Left renal cortex interstitium (tissue), 4 donors: ENCODE measurements at regions not wholly inside any gene's neighbourhood (a gene's known extent, or its start where the extent isn't known, plus 50 kb on each side); places are given as distances from the start of the nearest gene placed in this dataset.
"Not testable (repeated sequence)": the region's sequence is repeated elsewhere in the genome, so short reads cannot be mapped to it uniquely, and the experiment has no call there.

ENCODE experiments used
- DNase-seq, 4 donors: peaks; one replicate each; pipeline ENCODE4 v3.0.0-alpha.2; 2013; ENCODE audit warnings: low read depth in 4 of 4, low spot score in 2 of 4, missing footprints in 1 of 4

DNA sequence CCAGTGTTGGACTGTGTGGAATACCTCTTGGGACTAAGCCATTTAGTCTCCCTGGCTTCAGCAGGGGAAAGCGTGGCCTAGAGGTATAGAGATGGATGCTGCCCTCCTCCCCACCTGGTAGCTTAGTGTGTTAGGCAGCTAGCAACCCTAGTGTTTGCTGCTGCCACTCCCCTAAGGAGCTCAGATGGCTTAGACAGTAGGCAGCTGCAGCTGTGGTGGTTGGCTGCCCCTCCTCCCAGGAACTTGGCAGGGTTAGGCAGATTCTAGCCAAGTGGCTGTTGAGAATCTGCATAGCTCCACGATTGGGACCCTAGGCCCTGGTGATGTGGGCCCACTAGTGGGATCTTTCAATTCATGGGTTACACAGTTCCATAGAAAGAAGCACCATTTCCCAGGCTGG, 550.4 kb upstream of the CHAC2 start:
- no peak for DNase-seq

GRCh38 chr2:53216805-53217204, 550.8 kb upstream of the CHAC2 start:
- DNase-seq = no peak

DNA sequence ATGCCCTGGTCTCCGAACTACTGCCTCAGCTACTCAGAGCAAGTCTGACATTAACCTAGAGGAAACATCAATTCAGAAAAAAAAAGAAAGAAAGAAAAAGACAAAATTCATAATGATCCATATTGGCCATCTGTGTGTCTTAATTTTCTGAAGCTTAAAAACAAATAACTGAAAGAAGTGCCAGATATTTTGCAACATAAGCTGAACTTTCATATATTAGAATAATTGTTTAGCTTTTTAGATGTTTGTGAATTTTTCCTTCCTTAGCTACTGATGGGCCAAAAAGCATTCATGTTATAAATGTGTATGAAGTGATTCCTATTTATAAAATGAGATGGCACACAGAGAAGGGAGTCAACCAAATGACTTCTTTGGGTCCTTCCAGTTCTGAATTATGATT, 555.0 kb upstream of the CHAC2 start:
- no peak for DNase-seq

- no peak for DNase-seq
Measured at GRCh38 chr2:53211201-53211774, 556.3 kb upstream of the CHAC2 start.

GRCh38 chr2:53210538-53210937, 557.1 kb upstream of the CHAC2 start:
- no peak for DNase-seq

GRCh38 chr2:53209679-53210458, 557.7 kb upstream of the CHAC2 start:
- no peak for DNase-seq

DNA sequence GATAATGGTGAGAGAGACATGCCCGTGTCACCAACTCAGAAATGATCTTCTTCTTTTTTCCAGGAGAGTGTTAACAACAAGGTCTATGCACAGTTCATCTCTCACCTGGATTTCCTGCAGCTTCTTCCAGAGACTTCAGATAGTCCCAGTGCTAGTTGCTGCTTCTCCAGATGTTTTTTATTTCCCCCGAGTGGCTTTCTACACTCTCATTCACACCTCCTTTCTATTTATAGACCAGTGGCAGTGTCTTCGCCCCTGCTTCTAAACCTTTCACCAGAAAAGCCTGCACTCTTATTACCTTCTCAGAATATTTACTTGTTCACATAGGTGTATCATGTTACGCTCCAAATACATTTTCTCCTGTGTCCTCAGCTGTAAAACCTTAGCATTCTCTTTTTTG, 558.8 kb upstream of the CHAC2 start:
- DNase-seq = no peak

DNA sequence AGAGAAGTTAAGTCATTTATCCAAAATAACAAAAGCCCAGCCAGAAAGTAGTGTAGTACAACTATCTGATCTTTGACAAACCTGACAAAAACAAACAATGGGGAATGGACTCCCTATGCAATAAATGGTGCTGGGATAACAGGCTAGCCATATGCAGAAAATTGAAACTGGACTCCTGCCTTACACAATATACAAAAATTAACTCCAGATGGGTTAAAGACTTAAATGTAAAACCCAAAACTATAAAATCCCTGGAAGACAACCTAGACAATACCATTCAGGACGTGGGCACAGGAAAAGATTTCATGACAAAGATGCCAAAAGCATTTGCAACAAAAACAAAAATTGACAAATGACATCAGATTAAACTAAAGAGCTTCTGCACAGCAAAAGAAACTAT, 561.4 kb upstream of the CHAC2 start:
- DNase-seq = not testable (repeated sequence)

- DNase-seq = peak in 1 of 4 donors; percentile 36
Measured at GRCh38 chr2:53202063-53202462, 565.5 kb upstream of the CHAC2 start.

DNA sequence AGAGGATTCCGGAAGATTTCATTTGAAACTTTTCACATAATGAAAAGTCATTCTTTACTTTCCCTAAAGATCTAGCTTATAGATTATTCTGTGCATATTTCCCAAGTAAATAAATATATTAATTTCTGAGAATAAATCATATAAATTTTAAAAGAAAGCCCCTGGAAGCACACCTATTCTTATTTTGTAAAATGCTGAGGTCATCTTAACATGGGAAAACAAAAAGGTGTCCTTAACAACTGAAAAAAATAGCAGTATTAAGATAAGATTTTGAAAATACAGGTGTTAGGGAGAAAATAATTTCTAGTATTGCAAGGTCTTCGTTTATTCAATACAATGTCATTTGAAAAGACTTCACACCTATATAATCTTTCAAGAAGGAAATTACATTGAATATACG, 567.5 kb upstream of the CHAC2 start:
- no peak for DNase-seq

GRCh38 chr2:53188851-53189510, 578.6 kb upstream of the CHAC2 start:
- no peak for DNase-seq

GRCh38 chr2:53183581-53183980, 584.0 kb upstream of the CHAC2 start:
- DNase-seq = no peak

- no peak for DNase-seq
Measured at GRCh38 chr2:53182601-53183000, 585.0 kb upstream of the CHAC2 start.

DNA sequence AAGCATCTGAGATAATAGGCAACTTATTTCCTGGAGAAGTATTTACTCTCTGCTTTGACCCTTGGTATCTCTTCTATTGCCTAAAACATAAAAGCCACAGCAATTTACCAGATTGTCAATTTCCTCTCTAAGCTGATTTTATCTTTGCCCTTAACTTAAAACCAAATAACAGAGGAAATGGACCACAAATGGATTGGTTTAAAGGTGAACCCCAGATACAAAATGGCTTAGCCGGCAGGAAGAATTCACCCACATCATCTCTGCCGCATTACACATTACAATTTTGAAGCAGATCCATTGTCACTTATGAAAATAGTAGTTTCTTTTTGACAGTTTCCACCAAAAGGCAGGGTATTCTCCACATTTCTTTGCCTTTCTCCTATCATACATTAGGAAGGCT, 585.8 kb upstream of the CHAC2 start:
- DNase-seq = no peak

DNA sequence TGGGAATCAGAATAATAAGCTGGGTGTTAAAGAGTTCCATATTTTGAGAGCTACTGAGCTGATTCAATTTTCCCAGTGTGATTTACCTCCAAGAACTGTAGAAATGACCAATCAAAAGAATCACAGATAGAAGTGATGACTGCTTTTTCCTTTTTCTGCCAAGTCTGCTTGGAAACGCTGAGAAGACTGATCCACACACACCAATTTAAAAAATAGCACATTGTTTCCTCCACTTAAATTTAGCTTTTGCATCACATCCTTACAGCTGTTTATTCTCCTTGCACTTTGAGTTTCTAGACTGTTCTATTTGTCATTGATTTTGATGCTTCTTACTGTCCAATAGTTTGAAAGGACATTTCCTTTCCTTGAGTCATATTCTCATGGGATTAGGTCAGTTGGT, 590.3 kb upstream of the CHAC2 start:
- DNase-seq = no peak

GRCh38 chr2:53174539-53174938, 593.1 kb upstream of the CHAC2 start:
- DNase-seq = no peak

DNA sequence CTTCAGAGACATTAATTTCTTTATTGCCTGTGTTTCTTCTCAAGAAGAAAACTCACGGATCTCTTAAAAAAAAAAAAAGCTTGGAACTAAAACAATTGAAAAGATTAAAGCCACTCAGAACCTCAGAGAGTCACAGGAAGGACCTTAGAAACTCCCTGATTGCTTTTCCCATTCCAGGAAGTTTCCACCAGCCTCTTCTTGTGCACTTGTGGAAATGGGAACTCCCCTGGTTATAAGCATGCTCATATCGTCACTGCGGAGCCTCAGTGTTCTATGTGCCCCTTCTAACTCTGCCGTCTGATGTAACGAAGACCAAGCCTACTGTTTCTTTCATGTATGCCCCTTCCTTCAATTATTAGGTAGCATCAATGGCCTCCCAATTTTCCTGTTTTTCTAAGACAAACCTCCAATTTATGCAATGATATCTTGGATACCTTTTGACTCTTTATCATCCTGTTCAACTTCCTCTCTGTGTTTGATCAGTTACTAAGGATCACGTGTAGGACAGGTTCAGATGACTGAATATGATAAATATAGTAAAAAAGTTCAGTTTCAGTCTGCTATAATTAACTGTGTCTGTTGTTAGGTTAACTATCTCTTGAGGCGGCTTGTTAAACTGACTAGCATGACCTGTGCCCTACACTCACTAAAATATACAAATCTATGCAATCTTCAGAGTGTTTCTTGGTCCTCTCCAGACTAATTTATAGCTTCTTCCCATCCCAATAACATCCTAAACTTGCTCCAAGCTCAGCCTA, 593.7 kb upstream of the CHAC2 start:
- DNase-seq = no peak

DNA sequence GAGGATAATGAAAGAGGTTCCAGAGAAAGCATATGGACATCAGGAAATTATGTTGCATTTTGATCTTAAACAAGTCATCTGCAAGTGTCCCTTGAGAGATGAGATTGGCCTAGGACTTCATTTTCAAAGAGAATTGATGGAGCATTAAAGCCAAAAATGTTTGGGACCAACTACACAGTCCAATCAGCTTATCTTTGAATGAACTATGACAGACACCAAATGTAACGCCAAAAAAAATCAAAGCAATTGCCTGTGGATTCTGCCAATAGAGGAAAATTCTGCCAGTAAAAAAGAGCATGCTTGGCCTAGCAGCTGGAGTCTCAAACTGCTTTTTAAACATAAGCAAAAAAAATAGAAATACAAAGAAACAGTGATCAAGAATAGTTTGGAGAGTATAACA, 594.5 kb upstream of the CHAC2 start:
- DNase-seq = no peak

DNA sequence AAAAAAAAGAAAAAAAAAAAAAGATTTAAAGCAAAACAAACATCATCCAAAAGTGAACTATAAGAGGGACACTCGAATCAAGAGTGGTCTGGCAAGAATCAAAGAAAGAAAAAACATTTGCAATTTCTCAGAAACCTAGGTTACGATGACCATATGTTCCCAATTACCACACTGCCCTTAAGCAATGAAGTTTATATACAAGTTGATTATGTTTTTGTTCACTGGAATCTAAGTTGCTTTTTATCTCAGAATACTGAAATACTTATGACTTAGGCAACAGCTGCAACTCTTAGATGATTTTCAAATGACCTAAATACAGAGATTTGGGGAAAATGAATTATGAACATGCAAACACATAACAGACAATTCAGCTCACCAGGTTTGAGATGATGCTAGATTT, 597.1 kb upstream of the CHAC2 start:
- DNase-seq = no peak

GRCh38 chr2:53167227-53167626, 600.4 kb upstream of the CHAC2 start:
- DNase-seq = no peak

- no peak for DNase-seq
Measured at GRCh38 chr2:53150146-53150545, 617.5 kb upstream of the CHAC2 start.
